OCI-LY7 (cell line): ENCODE measurements at regions not wholly inside any gene's neighbourhood (a gene's known extent, or its start where the extent isn't known, plus 50 kb on each side); places are given as distances from the start of the nearest gene placed in this dataset.

Experiments used
- BruUV-seq: library from RNA; stranded (reverse); fragments of 400-500 nt; replicated peaks from 2 replicates; lab custom pipeline; 2021; lab: Mats Ljungman, UMichigan
- CTCF ChIA-PET: fragments of 300-600 bp; sonication (Branson Sonifier 250); formaldehyde crosslinking; loops from one replicate; lab custom pipeline; 2022; ENCODE audit warnings: antibody characterized with exemption; ENCODE audit not compliant: unreplicated experiment; lab: Charles Lee
- POLR2A ChIA-PET: fragments of 300-600 bp; sonication (Branson Sonifier 250); formaldehyde crosslinking; loops from one replicate; lab custom pipeline; 2022; ENCODE audit warnings: antibody characterized with exemption; lab: Charles Lee
- DNase-seq: peaks from one replicate; pipeline ENCODE4 v3.0.0-alpha.2; 2015; ENCODE audit warnings: low spot score
- H2AFZ ChIP-seq: fragments of 200-600 bp; sonication (generic), shearing (Covaris generic); 2 replicates; pipeline ENCODE4 v1.6.1; 2014; ENCODE audit warnings: mild to moderate bottlenecking, antibody characterized with exemption, low read length, moderate library complexity
- H3K27ac ChIP-seq: fragments of 200-600 bp; sonication (generic); 2 replicates; pipeline ENCODE4 v1.5.1; 2014; ENCODE audit warnings: mixed run types, low read depth, mild to moderate bottlenecking, moderate library complexity, low read length, inconsistent platforms; ENCODE audit not compliant: poor library complexity, severe bottlenecking
- H3K36me3 ChIP-seq: fragments of 200-600 bp; sonication (generic); 2 replicates; pipeline ENCODE4 v1.6.1; 2014; ENCODE audit warnings: mild to moderate bottlenecking, antibody characterized with exemption, low read length, moderate library complexity, mixed read lengths; ENCODE audit not compliant: insufficient read depth
- H3K4me1 ChIP-seq: fragments of 200-600 bp; sonication (generic); 2 replicates; pipeline ENCODE4 v1.5.1; 2014; ENCODE audit warnings: mild to moderate bottlenecking, low read length; ENCODE audit not compliant: insufficient read depth, poor library complexity, severe bottlenecking
- H3K4me2 ChIP-seq: fragments of 200-600 bp; sonication (generic); 2 replicates; pipeline ENCODE4 v1.6.1; 2014; ENCODE audit warnings: mild to moderate bottlenecking, low read length
- H3K4me3 ChIP-seq: fragments of 200-600 bp; sonication (generic); 2 replicates; pipeline ENCODE4 v1.5.1; 2014; ENCODE audit warnings: mild to moderate bottlenecking, low read depth, low read length; ENCODE audit not compliant: poor library complexity, severe bottlenecking
- H3K79me2 ChIP-seq: fragments of 200-600 bp; sonication (generic); 2 replicates; pipeline ENCODE4 v1.6.1; 2016; ENCODE audit warnings: low read depth, mild to moderate bottlenecking, low read length, moderate library complexity, mixed read lengths; ENCODE audit not compliant: insufficient read depth
- H3K9me2 ChIP-seq: fragments of 200-600 bp; sonication (generic); 2 replicates; pipeline ENCODE4 v1.6.1; 2016; ENCODE audit warnings: mild to moderate bottlenecking, low read length, mixed read lengths; ENCODE audit not compliant: insufficient read depth
- H3K9me3 ChIP-seq: fragments of 200-600 bp; sonication (generic); 2 replicates; pipeline ENCODE4 v1.6.1; 2014; ENCODE audit warnings: mild to moderate bottlenecking, mixed run types, low read length, mixed read lengths
- H4K20me1 ChIP-seq: fragments of 200-600 bp; sonication (generic); 2 replicates; pipeline ENCODE4 v1.6.1; 2014; ENCODE audit warnings: mild to moderate bottlenecking, antibody characterized with exemption, low read length, moderate library complexity, mixed read lengths; ENCODE audit not compliant: insufficient read depth
- EZH2phosphoT487 ChIP-seq: fragments of 200-600 bp; sonication (generic); IDR thresholded peaks from 2 replicates; pipeline ENCODE4 v1.6.1; 2018; ENCODE audit warnings: low read depth, borderline replicate concordance, mild to moderate bottlenecking, mixed run types, antibody characterized with exemption, low read length, moderate library complexity, mixed read lengths
- intact Hi-C: fragments of 100-400 bp; cut with micrococcal nuclease; formaldehyde crosslinking; loops from one replicate; pipeline ENCODE4 v1.10.0; 2022; ENCODE audit not compliant: unreplicated experiment
- TF ChIP-seq, protein P1 (sequence below): fragments of 200-600 bp; sonication (generic); conservative IDR thresholded peaks from 2 replicates; pipeline ENCODE4 v1.5.1; 2014; ENCODE audit warnings: mild to moderate bottlenecking, antibody characterized with exemption, low read length, moderate library complexity, mixed read lengths

DNA sequence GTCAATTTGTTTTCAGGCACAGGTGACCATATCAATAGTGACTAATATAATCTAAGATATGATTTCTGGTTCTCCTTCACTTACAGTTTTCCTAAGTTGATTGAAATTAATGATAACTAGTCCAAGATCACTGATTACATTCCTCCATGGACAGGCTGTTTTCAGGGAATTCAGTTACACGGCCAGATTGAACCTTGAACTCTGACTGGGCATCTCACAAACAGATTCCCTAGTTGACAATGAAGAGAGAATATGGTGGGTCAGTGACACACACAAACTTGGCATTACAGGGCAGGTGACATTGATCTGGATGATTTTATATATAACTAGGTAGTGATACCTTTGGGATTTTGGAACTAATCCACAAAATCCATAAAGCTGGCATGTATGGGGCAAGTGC lies 110.2 kb upstream of the EGR2 start:
- Histone ChIP-seq H3K79me2 (no peaks in the 10 kb centered on the region), H3K27ac (no peak overlapping the region), H3K9me2 (no peaks in the 10 kb centered on the region), H3K4me1 (no peaks in the 10 kb centered on the region), H3K9me3 (no peaks in the 10 kb centered on the region), H2AFZ (no peak overlapping the region), H3K4me2 (no peak overlapping the region), H3K4me3 (no peak overlapping the region), H4K20me1 (no peaks in the 10 kb centered on the region), H3K36me3 (no peaks in the 10 kb centered on the region)
- no peak for DNase-seq
- ChIA-PET POLR2A (interaction anchor here (0.7 to 1.3 kb wide), 2 partner anchors 9 to 191 kb away, joined by 3 to 4 read pairs; no protein-coding TSS in a partner anchor), CTCF (no interaction called here)
- TF ChIP-seq EZH2phosphoT487 = no peak
- TF ChIP-seq, protein P1, sequence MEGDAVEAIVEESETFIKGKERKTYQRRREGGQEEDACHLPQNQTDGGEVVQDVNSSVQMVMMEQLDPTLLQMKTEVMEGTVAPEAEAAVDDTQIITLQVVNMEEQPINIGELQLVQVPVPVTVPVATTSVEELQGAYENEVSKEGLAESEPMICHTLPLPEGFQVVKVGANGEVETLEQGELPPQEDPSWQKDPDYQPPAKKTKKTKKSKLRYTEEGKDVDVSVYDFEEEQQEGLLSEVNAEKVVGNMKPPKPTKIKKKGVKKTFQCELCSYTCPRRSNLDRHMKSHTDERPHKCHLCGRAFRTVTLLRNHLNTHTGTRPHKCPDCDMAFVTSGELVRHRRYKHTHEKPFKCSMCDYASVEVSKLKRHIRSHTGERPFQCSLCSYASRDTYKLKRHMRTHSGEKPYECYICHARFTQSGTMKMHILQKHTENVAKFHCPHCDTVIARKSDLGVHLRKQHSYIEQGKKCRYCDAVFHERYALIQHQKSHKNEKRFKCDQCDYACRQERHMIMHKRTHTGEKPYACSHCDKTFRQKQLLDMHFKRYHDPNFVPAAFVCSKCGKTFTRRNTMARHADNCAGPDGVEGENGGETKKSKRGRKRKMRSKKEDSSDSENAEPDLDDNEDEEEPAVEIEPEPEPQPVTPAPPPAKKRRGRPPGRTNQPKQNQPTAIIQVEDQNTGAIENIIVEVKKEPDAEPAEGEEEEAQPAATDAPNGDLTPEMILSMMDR = no peak
- no TSS peak for BruUV-seq
- intact Hi-C loops = no loop called here

DNA sequence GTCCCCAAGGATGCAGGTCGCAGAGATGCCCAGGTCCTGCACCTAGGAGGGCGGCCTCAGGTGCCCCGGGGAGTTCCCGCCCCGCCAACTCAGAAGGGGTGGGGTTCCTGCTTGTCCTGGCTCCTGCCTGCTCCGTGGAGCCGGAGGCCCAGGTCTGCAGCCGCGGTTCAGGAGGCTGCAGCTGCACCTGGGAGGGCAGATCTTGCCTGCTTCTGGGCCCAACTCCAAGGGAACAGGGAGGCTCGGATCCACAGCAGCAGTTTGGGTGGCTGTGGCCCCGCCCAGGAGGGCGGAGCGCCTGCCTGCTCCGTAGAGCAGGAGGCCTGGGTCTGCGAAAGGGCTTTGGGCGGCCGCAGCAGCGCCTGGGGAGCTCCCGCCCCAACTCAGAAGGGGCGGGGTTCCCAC lies 108.2 kb upstream of the EGR2 start:
- Histone ChIP-seq H3K9me2 (no peaks in the 10 kb centered on the region), H3K27ac (no peak overlapping the region), H3K79me2 (no peaks in the 10 kb centered on the region), H3K9me3 (no peaks in the 10 kb centered on the region), H3K4me2 (no peak overlapping the region), H3K4me3 (no peak overlapping the region), H3K4me1 (no peaks in the 10 kb centered on the region), H3K36me3 (no peaks in the 10 kb centered on the region), H4K20me1 (no peaks in the 10 kb centered on the region), H2AFZ (no peak overlapping the region)
- intact Hi-C loops = no loop called here
- no peak for DNase-seq
- ChIA-PET POLR2A (no interaction called here), CTCF (no interaction called here)
- TF ChIP-seq EZH2phosphoT487 = no peak
- TF ChIP-seq, protein P1 = no peak
- BruUV-seq = no TSS peak

DNA sequence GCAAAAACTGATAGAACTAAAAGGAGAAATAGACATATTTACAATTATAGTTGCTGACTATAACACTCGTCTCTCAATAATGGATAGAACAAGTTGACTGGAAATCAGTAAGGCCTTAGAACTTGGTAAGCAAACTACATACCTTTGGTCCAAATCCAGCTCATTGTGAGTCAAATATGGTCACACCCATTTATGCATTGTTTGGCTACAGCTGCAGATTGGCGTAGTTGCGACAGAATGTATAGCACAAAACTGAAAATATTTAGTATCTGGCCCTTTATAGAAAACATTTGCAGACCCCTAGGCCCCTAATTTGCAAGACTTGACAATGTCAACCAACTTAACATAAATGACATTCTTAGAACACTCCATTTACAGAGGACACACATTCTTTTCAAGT lies 103.6 kb upstream of the EGR2 start:
- Histone ChIP-seq H3K79me2 (no peaks in the 10 kb centered on the region), H3K36me3 (no peaks in the 10 kb centered on the region), H2AFZ (no peak overlapping the region), H4K20me1 (no peaks in the 10 kb centered on the region), H3K4me1 (no peaks in the 10 kb centered on the region), H3K9me3 (no peaks in the 10 kb centered on the region), H3K9me2 (no peaks in the 10 kb centered on the region), H3K4me2 (no peak overlapping the region), H3K27ac (no peak overlapping the region), H3K4me3 (no peak overlapping the region)
- no peak for TF ChIP-seq EZH2phosphoT487
- TF ChIP-seq, protein P1 = no peak
- intact Hi-C loops = no loop called here
- DNase-seq = no peak
- ChIA-PET POLR2A (no interaction called here), CTCF (no interaction called here)
- no TSS peak for BruUV-seq
